Prostate gland (tissue), 2 donors: ENCODE measurements at regions not wholly inside any gene's neighbourhood (a gene's known extent, or its start where the extent isn't known, plus 50 kb on each side); places are given as distances from the start of the nearest gene placed in this dataset.

Experiments
- CTCF ChIP-seq, 4 experiments: fragments of 200-600 bp in 2 of 4; fragments of 450-650 bp in 2 of 4; sonication (generic) in 2 of 4; IDR thresholded peaks; 1 replicate in 3 of 4; 2 replicates in 1 of 4; pipeline ENCODE4 v1.5.1; 2016 to 2019; ENCODE audit warnings: antibody characterized with exemption in 4 of 4, mild to moderate bottlenecking in 2 of 4, moderate library complexity in 2 of 4
- POLR2AphosphoS5 ChIP-seq: sonication (generic); formaldehyde crosslinking; IDR thresholded peaks from one replicate; pipeline ENCODE4 v1.6.1; 2017; ENCODE audit warnings: antibody characterized with exemption

- TF ChIP-seq CTCF (IDR thresholded peaks at IDR 0.05) (no peak), POLR2AphosphoS5 (no peak)
These were observed 127.6 kb downstream of the ETAA1 start for GRCh38 chr2:67524777-67525176.
